Coronary artery (tissue), 2 donors: ENCODE measurements at regions not wholly inside any gene's neighbourhood (a gene's known extent, or its start where the extent isn't known, plus 50 kb on each side); places are given as distances from the start of the nearest gene placed in this dataset.

ENCODE experiments used
- DNase-seq: peaks from one replicate; pipeline ENCODE4 v3.0.0-alpha.2; 2017; ENCODE audit warnings: low spot score
- H3K27ac ChIP-seq, 2 donors: fragments of 200-600 bp; sonication (generic); one replicate each; pipeline ENCODE4 v1.5.1; 2016 to 2019
- H3K4me3 ChIP-seq: fragments of 200-600 bp; sonication (generic); 2 replicates; pipeline ENCODE4 v1.5.1; 2016; ENCODE audit warnings: mild to moderate bottlenecking, moderate library complexity
- TF ChIP-seq, protein P1 (sequence below): fragments of 200-600 bp; sonication (generic); IDR thresholded peaks from one replicate; pipeline ENCODE4 v1.5.1; 2019; ENCODE audit warnings: antibody characterized with exemption

DNA sequence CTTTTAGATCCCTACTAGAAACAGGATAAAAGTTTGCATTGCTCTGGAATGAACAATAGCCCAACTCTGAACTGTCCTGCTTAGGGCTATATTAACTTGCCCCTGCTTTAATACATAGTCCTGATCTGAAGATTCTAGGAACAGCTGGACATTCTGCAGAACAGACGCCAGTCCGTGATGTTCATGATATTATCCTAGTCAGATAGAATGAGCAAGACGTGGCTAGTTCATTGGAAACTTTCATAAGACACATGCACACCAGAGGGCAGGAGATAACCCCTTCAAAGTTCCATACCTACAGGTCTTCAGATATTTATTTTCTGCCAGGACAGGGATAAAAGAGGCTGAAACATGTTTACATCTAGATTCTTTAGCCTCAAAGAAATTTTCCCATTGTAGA is 75.5 kb upstream of the CLNK start:
- DNase-seq = no peak
- Histone ChIP-seq H3K4me3 (no peak overlapping the region), H3K27ac (no peak overlapping the region)
- TF ChIP-seq, protein P1, sequence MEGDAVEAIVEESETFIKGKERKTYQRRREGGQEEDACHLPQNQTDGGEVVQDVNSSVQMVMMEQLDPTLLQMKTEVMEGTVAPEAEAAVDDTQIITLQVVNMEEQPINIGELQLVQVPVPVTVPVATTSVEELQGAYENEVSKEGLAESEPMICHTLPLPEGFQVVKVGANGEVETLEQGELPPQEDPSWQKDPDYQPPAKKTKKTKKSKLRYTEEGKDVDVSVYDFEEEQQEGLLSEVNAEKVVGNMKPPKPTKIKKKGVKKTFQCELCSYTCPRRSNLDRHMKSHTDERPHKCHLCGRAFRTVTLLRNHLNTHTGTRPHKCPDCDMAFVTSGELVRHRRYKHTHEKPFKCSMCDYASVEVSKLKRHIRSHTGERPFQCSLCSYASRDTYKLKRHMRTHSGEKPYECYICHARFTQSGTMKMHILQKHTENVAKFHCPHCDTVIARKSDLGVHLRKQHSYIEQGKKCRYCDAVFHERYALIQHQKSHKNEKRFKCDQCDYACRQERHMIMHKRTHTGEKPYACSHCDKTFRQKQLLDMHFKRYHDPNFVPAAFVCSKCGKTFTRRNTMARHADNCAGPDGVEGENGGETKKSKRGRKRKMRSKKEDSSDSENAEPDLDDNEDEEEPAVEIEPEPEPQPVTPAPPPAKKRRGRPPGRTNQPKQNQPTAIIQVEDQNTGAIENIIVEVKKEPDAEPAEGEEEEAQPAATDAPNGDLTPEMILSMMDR = no peak

DNA sequence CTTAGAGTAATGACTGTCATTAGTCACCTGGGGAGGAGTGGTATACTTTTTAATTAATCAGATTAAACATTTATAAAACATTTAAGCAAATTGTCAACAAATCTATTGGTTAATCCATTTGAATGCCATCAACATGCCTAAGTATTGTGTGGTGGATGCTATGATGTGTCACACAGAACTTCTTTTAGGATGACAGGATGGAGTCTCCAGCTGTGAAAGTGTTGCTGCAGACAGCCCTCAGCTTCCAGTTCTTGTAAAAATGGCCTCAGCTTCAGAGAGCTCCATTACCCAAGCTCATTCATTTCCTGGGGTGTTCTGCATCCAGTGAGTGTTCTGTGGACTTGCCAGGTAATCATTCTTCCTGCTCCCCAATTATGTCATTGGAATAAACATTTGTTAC is 74.3 kb upstream of the CLNK start:
- Histone ChIP-seq H3K27ac (no peak overlapping the region), H3K4me3 (no peak overlapping the region)
- TF ChIP-seq, protein P1 = no peak
- DNase-seq = no peak

DNA sequence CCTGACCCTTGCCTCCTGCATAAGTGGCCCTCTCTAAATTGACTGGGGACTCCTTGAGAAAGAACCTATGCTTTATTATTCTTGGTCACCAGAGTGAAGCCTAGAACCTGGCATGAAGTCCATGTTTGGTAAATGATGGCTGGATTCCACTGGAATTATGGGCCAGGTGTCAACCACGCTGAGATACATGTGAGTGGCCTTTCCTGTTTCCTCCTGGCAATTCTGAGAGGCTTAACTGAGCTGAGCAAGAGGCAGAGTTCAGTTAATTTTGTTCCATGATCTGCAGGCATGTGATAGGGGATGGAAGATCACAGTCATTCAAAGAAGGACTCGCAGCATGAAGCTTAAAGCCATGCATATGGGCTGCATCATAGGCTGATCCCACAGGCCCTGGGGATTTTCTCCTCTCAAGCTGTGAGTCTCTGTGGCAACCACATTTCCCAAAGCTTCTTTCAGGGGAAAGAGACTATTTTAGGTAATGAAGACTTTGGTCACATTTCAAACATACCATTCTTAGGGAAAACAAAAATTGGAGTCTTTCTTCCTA is 69.4 kb upstream of the CLNK start:
- TF ChIP-seq, protein P1 = no peak
- Histone ChIP-seq H3K27ac (no peak overlapping the region), H3K4me3 (no peak overlapping the region)
- no peak for DNase-seq

DNA sequence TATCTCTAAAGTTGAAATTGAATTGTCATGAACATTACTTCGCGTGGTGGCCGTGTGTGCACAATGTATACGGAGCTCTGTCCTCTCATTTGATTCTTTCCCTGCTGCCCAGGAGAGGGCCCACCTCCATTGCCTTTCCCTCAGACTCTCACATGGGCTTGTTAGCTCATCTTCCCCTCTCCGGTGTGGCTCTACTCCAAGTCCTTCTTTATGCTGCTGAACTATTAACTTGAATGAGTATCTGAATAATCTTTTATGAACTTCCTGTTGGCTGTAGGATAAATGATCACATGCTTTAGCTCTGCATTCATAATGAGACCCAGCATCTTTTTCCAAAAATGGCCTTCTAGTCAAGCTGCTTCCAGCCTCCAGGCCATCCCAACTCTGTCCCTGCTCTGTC is 68.8 kb upstream of the CLNK start:
- DNase-seq = no peak
- TF ChIP-seq, protein P1 = no peak
- Histone ChIP-seq H3K4me3 (no peak overlapping the region), H3K27ac (no peak overlapping the region)

DNA sequence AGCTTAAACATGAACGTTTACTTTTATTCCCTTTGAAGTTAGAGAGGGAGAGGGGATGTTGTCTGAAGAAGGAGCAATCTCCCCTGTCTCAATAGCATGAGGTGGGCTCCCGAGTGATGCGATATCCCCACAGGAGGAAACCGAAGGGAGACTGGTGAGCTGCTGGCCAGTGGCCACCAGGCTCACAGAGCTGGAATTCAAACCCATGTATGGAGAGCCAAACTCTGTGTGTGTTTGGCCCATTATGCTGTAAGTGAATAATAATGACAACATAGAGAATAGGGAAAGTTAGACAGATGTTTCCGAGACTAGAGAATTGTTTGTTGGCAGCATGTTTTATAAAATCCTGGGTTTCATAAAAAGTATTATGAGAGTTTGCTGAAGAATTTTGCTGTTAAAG is 66.1 kb upstream of the CLNK start:
- TF ChIP-seq, protein P1 = no peak
- Histone ChIP-seq H3K27ac (no peak overlapping the region), H3K4me3 (no peak overlapping the region)
- DNase-seq = no peak

DNA sequence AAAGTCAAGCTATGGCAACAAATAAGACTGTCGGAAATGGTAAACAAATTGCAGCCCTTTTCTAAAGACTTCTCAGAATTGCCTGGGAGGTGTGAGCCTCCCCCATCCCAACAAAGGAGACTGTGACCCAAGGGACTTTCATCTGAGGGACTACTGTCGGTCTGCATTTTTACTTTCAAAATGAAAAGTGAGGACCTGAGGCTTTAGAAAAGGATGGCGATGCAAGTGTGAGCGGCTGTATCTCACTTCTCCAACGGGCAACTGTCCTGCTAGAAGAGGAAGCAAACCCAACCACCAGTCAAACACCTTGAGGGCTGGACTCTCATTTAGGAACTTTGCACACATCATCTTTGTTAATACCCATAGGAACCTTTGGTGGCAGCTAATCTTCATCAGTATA is 62.6 kb upstream of the CLNK start:
- TF ChIP-seq, protein P1 = no peak
- Histone ChIP-seq H3K27ac (no peak overlapping the region), H3K4me3 (no peak overlapping the region)
- DNase-seq = no peak

DNA sequence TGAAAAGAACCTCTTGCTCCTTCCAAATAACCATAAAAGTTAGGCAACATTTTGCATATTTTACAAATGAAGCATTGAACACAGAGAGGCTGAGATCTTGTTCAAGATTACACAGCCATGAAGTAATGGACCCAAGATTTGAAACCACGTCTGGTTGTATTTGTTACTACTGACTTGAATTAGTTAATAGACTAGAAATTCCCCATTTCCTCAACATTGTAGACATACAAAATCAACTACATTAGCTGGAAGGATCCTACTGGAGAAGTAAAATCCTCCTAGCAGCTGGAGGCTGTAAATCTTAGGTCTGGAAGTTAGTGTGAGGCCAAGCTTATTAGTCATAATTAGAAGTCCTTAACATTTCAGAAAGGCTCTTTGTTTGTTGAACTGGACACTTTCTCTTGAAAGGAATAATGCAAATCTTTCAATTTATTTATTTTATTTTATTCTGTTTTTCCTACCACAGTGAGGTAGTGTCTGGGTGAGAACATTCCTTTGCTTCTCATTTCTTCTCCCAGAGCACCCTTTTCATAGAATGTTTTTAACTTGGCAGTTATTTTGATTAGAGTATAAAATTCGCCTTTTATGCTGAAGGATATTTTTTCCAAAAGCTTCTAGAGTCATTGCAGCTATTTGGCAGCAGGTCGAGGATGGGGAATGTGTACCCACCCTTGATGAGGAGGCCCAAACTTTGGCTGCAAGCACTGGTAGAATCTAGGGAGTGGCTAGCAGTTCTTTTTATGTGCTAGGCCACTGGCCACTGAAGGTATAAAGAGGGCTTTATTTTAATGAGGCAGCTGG is 62.0 kb upstream of the CLNK start:
- Histone ChIP-seq H3K27ac (no peak overlapping the region), H3K4me3 (no peak overlapping the region)
- TF ChIP-seq, protein P1 = no peak
- DNase-seq = no peak
